Motor neuron (in vitro differentiated cells): ENCODE measurements at regions not wholly inside any gene's neighbourhood (a gene's known extent, or its start where the extent isn't known, plus 50 kb on each side); places are given as distances from the start of the nearest gene placed in this dataset.
A peak's percentile ranks its signal among the peaks of the same experiment; 100 is the strongest.
"Not testable (repeated sequence)": the region's sequence is repeated elsewhere in the genome, so short reads cannot be mapped to it uniquely, and the experiment has no call there.

Source experiments
- ATAC-seq, 8 experiments: fragments of 200-7000 bp; cut with Tn5 transposase; replicated peaks in 6 of 8; 2 replicates each; pipeline ENCODE4 v1.8.0; 2021; ENCODE audit warnings: mild to moderate bottlenecking in 8 of 8, moderate library complexity in 8 of 8
- H3K27ac ChIP-seq, 2 donors: fragments of 250-450 bp; sonication (Bioruptor Pico); 2 replicates each; pipeline ENCODE4 v1.9.0; 2021; ENCODE audit warnings: antibody characterized with exemption in 2 of 2, mild to moderate bottlenecking in 2 of 2, moderate library complexity in 1 of 2
- H3K4me1 ChIP-seq, 2 donors: fragments of 250-450 bp; sonication (Bioruptor Pico); replicated peaks in 1 of 2; 2 replicates each; pipeline ENCODE4 v1.6.1; 2021; ENCODE audit warnings: antibody characterized with exemption in 2 of 2, mild to moderate bottlenecking in 2 of 2, moderate library complexity in 1 of 2
- H3K4me3 ChIP-seq, 5 donors: fragments of 250-450 bp; sonication (Bioruptor Pico); 2 replicates each; pipeline ENCODE4 v1.9.0; 2021; ENCODE audit warnings: antibody characterized with exemption in 5 of 5, mild to moderate bottlenecking in 5 of 5, moderate library complexity in 4 of 5
- WGBS, 10 experiments: fragments of 450-650 bp; shearing (Covaris generic); methylation state at CpG; one replicate each; pipeline ENCODE4 v1.0.0; 2022; 5-methylcytosine and 5-hydroxymethylcytosine counted together
- in situ Hi-C, 9 experiments: fragments of 400-800 bp; cut with MboI; loops; one replicate each; pipeline ENCODE4 v1.15.0; 2021; ENCODE audit warnings: low sequenced_read_pairs in 9 of 9, low pct_unique_long_range_greater_than_20kb in 2 of 9; ENCODE audit not compliant: unreplicated experiment in 9 of 9

GRCh38 chr15:21656114-21656746, 215.9 kb upstream of the POTEB3 start:
- H3K4me3 ChIP-seq, H3K4me1 ChIP-seq, ATAC-seq, in situ Hi-C loops, H3K27ac ChIP-seq: not testable (repeated sequence)
- no CpG with 5 or more reads among the region's 16 CpGs for WGBS, 10 experiments

- H3K4me1 ChIP-seq, ATAC-seq, in situ Hi-C loops, H3K4me3 ChIP-seq, H3K27ac ChIP-seq: not testable (repeated sequence)
- WGBS, 10 experiments: no CpG with 5 or more reads among the region's 5 CpGs
Measured at GRCh38 chr15:21653707-21654106, 213.4 kb upstream of the POTEB3 start.

- no CpG with 5 or more reads among the region's 2 CpGs for WGBS, 10 experiments
- in situ Hi-C loops, H3K4me1 ChIP-seq, H3K27ac ChIP-seq, H3K4me3 ChIP-seq, ATAC-seq: not testable (repeated sequence)
Measured at GRCh38 chr15:21638770-21639169, 198.5 kb upstream of the POTEB3 start.

- H3K27ac ChIP-seq, in situ Hi-C loops, ATAC-seq, H3K4me3 ChIP-seq, H3K4me1 ChIP-seq: not testable (repeated sequence)
Measured at GRCh38 chr15:21626694-21627093, 186.4 kb upstream of the POTEB3 start.

GRCh38 chr15:21609223-21609622, 168.9 kb upstream of the POTEB3 start:
- ATAC-seq, H3K27ac ChIP-seq, in situ Hi-C loops, H3K4me1 ChIP-seq, H3K4me3 ChIP-seq: not testable (repeated sequence)
- no CpG with 5 or more reads among the region's 1 CpG for WGBS, 10 experiments

GRCh38 chr15:21565426-21565825, 125.1 kb upstream of the POTEB3 start:
- H3K4me1 ChIP-seq, H3K27ac ChIP-seq, H3K4me3 ChIP-seq, in situ Hi-C loops: not testable (repeated sequence)
- peak in 1 of 8 experiments; percentile 34 for ATAC-seq

GRCh38 chr15:21551809-21552208, 111.5 kb upstream of the POTEB3 start:
- H3K4me1 ChIP-seq, in situ Hi-C loops, H3K27ac ChIP-seq, H3K4me3 ChIP-seq: not testable (repeated sequence)
- no CpG with 5 or more reads among the region's 1 CpG for WGBS, 10 experiments
- ATAC-seq: peak in 2 of 8 experiments; percentile 39 to 45

- H3K4me3 ChIP-seq, H3K27ac ChIP-seq, H3K4me1 ChIP-seq, ATAC-seq, in situ Hi-C loops: not testable (repeated sequence)
- WGBS, 10 experiments: no CpG with 5 or more reads among the region's 4 CpGs
Measured at GRCh38 chr15:21546182-21546903, 106.0 kb upstream of the POTEB3 start.

- H3K27ac ChIP-seq, in situ Hi-C loops, H3K4me3 ChIP-seq, H3K4me1 ChIP-seq, ATAC-seq: not testable (repeated sequence)
Measured at GRCh38 chr15:21532785-21533184, 92.5 kb upstream of the POTEB3 start.

GRCh38 chr15:21516248-21516647, 75.9 kb upstream of the POTEB3 start:
- ATAC-seq, in situ Hi-C loops, H3K27ac ChIP-seq, H3K4me1 ChIP-seq, H3K4me3 ChIP-seq: not testable (repeated sequence)
- WGBS, 10 experiments: no CpG with 5 or more reads among the region's 17 CpGs

GRCh38 chr15:21515296-21515695, 75.0 kb upstream of the POTEB3 start:
- WGBS, 10 experiments: no CpG with 5 or more reads among the region's 23 CpGs
- ATAC-seq, H3K4me3 ChIP-seq, H3K4me1 ChIP-seq, in situ Hi-C loops, H3K27ac ChIP-seq: not testable (repeated sequence)

GRCh38 chr15:21503021-21503420, 62.7 kb upstream of the POTEB3 start:
- H3K27ac ChIP-seq, in situ Hi-C loops, H3K4me3 ChIP-seq, H3K4me1 ChIP-seq, ATAC-seq: not testable (repeated sequence)
- no CpG with 5 or more reads among the region's 2 CpGs for WGBS, 10 experiments
